GM12892 (cell line): ENCODE measurements at regions not wholly inside any gene's neighbourhood (a gene's known extent, or its start where the extent isn't known, plus 50 kb on each side); places are given as distances from the start of the nearest gene placed in this dataset.

Experiments used
- POLR2A ChIP-seq: IDR thresholded peaks from 2 replicates; pipeline ENCODE4 v1.6.1; 2011; ENCODE audit warnings: low read depth, low read length, control low read depth
- POLR2AphosphoS5 ChIP-seq: IDR thresholded peaks from 2 replicates; pipeline ENCODE4 v1.6.1; 2011; ENCODE audit warnings: low read depth, low read length, control low read depth
- TAF1 ChIP-seq: IDR thresholded peaks from 2 replicates; pipeline ENCODE4 v1.6.1; 2011; ENCODE audit warnings: low read depth, mild to moderate bottlenecking, control low read depth, low read length, borderline replicate concordance

DNA sequence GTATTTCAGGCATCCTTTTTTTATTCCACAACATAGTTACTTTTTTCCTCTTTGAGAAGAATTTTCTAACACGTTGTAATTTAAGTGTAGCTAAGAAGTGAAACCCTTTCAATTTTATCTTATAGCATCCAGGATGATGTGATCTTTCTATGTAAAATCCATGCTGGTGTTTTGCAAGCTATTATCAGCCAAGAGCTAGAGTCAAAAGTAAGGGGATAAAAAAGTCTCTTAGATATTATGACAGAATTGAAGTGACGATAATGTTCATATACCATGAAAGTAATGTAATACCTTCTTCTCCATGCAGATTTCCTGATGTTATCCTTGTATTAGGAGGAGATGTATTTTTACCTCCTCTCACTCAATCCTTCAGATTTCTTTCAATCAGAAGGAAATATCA lies 64.2 kb upstream of the MBL2 start:
- no peak for TF ChIP-seq POLR2A
- TF ChIP-seq TAF1: no peak
- TF ChIP-seq POLR2AphosphoS5: no peak
